H9 (cell line): ENCODE measurements at regions not wholly inside any gene's neighbourhood (a gene's known extent, or its start where the extent isn't known, plus 50 kb on each side); places are given as distances from the start of the nearest gene placed in this dataset.

ENCODE experiments used
- DNase-seq: peaks from one replicate; pipeline ENCODE4 v3.0.0-alpha.2; 2017
- H2AFZ ChIP-seq: one replicate; pipeline ENCODE4 v1.6.1; 2013; ENCODE audit warnings: mild to moderate bottlenecking, low read length, control low read depth, moderate library complexity
- H2AK5ac ChIP-seq: 2 replicates; pipeline ENCODE4 v1.6.1; 2013; ENCODE audit warnings: low read length, control low read depth, mixed read lengths; ENCODE audit not compliant: insufficient read length
- H2BK120ac ChIP-seq: one replicate; pipeline ENCODE4 v1.6.1; 2013; ENCODE audit warnings: low read depth, mild to moderate bottlenecking, low read length, control low read depth, inconsistent platforms; ENCODE audit not compliant: poor library complexity, severe bottlenecking
- H2BK12ac ChIP-seq: 2 replicates; pipeline ENCODE4 v1.6.1; 2013; ENCODE audit warnings: low read length, control low read depth, mixed read lengths, low read depth; ENCODE audit not compliant: insufficient read length
- H2BK15ac ChIP-seq: 2 replicates; pipeline ENCODE4 v1.6.1; 2013; ENCODE audit warnings: low read depth, low read length, control low read depth
- H2BK20ac ChIP-seq: one replicate; pipeline ENCODE4 v1.6.1; 2013; ENCODE audit warnings: low read depth, mild to moderate bottlenecking, low read length, control low read depth, inconsistent platforms; ENCODE audit not compliant: poor library complexity, severe bottlenecking
- H2BK5ac ChIP-seq: 2 replicates; pipeline ENCODE4 v1.6.1; 2013; ENCODE audit warnings: low read length, control low read depth, mixed read lengths; ENCODE audit not compliant: insufficient read length
- H3K14ac ChIP-seq: 2 replicates; pipeline ENCODE4 v1.6.1; 2013; ENCODE audit warnings: low read length, control low read depth; ENCODE audit not compliant: insufficient read depth
- H3K18ac ChIP-seq: 2 replicates; pipeline ENCODE4 v1.6.1; 2013; ENCODE audit warnings: low read depth, mild to moderate bottlenecking, mixed read lengths, low read length, control low read depth; ENCODE audit not compliant: insufficient read length
- H3K23ac ChIP-seq: 2 replicates; pipeline ENCODE4 v1.6.1; 2013; ENCODE audit warnings: low read length, control low read depth, mixed read lengths, low read depth; ENCODE audit not compliant: insufficient read length
- H3K23me2 ChIP-seq: 2 replicates; pipeline ENCODE4 v1.6.1; 2013; ENCODE audit warnings: low read depth, mild to moderate bottlenecking, mixed read lengths, low read length, control low read depth; ENCODE audit not compliant: insufficient read length, poor library complexity, severe bottlenecking
- H3K27ac ChIP-seq: 2 replicates; pipeline ENCODE4 v1.5.1; 2013; ENCODE audit warnings: low read length, control low read depth, mixed read lengths, low read depth; ENCODE audit not compliant: insufficient read length
- H3K27me3 ChIP-seq: 2 replicates; pipeline ENCODE4 v1.6.1; 2013; ENCODE audit warnings: low read length, control low read depth, inconsistent platforms; ENCODE audit not compliant: insufficient read depth
- H3K4ac ChIP-seq: 2 replicates; pipeline ENCODE4 v1.6.1; 2013; ENCODE audit warnings: low read depth, mild to moderate bottlenecking, control low read depth, inconsistent platforms, low read length, moderate library complexity
- H3K4me1 ChIP-seq: 2 replicates; pipeline ENCODE4 v1.6.1; 2013; ENCODE audit warnings: low read length, control low read depth, inconsistent platforms; ENCODE audit not compliant: insufficient read depth
- H3K4me2 ChIP-seq: 2 replicates; pipeline ENCODE4 v1.6.1; 2013; ENCODE audit warnings: low read length, control low read depth, mixed read lengths; ENCODE audit not compliant: insufficient read length, insufficient read depth
- H3K56ac ChIP-seq: 2 replicates; pipeline ENCODE4 v1.6.1; 2013; ENCODE audit warnings: low read depth, mild to moderate bottlenecking, mixed read lengths, low read length, control low read depth; ENCODE audit not compliant: insufficient read length
- H3K79me1 ChIP-seq: 2 replicates; pipeline ENCODE4 v1.6.1; 2013; ENCODE audit warnings: low read depth, mild to moderate bottlenecking, moderate library complexity, low read length, control low read depth, inconsistent platforms; ENCODE audit not compliant: insufficient read depth, poor library complexity, severe bottlenecking
- H3K79me2 ChIP-seq: 2 replicates; pipeline ENCODE4 v1.6.1; 2013; ENCODE audit warnings: low read length, control low read depth, inconsistent platforms; ENCODE audit not compliant: insufficient read depth
- H3K9ac ChIP-seq: 2 replicates; pipeline ENCODE4 v1.6.1; 2013; ENCODE audit warnings: low read length, control low read depth, mixed read lengths; ENCODE audit not compliant: insufficient read length; ENCODE audit errors: extremely low read depth
- H3K9me3 ChIP-seq: one replicate; pipeline ENCODE4 v1.6.1; 2013; ENCODE audit warnings: low read depth, low read length, inconsistent platforms; ENCODE audit not compliant: control insufficient read depth
- H3T11ph ChIP-seq: one replicate; pipeline ENCODE4 v1.6.1; 2013; ENCODE audit warnings: mild to moderate bottlenecking, low read length, control low read depth, inconsistent platforms
- H4K20me1 ChIP-seq: one replicate; pipeline ENCODE4 v1.6.1; 2013; ENCODE audit not compliant: control insufficient read depth, insufficient read length, insufficient read depth
- H4K5ac ChIP-seq: 2 replicates; pipeline ENCODE4 v1.6.1; 2013; ENCODE audit warnings: low read depth, mild to moderate bottlenecking, mixed read lengths, low read length, control low read depth; ENCODE audit not compliant: insufficient read length
- H4K8ac ChIP-seq: replicated peaks from 2 replicates; pipeline ENCODE4 v1.6.1; 2013; ENCODE audit warnings: low read length, control low read depth, mixed read lengths, low read depth; ENCODE audit not compliant: insufficient read length
- H4K91ac ChIP-seq: 2 replicates; pipeline ENCODE4 v1.6.1; 2013; ENCODE audit warnings: low read depth, mild to moderate bottlenecking, moderate library complexity, mixed read lengths, low read length, control low read depth; ENCODE audit not compliant: insufficient read length
- H3K27ac Mint-ChIP-seq, 3 experiments: 2 replicates in 2 of 3; 3 replicates in 1 of 3; pipeline ENCODE4 v1.8.0; 2020 to 2021; ENCODE audit warnings: mixed read lengths in 3 of 3, mild to moderate bottlenecking in 1 of 3, moderate library complexity in 1 of 3
- H3K27me3 Mint-ChIP-seq: 2 replicates; pipeline ENCODE4 v1.8.0; 2021; ENCODE audit warnings: low read depth, mild to moderate bottlenecking, moderate library complexity, mixed read lengths
- H3K36me3 Mint-ChIP-seq, 3 experiments: 2 replicates in 2 of 3; 3 replicates in 1 of 3; pipeline ENCODE4 v1.8.0; 2020 to 2021; ENCODE audit warnings: low read depth in 3 of 3, mixed read lengths in 3 of 3; ENCODE audit not compliant: insufficient read depth in 1 of 3
- H3K4me1 Mint-ChIP-seq, 2 experiments: 2 replicates each; pipeline ENCODE4 v1.8.0; 2020; ENCODE audit warnings: mixed read lengths in 2 of 2
- H3K4me3 Mint-ChIP-seq, 2 experiments: 2 replicates in 1 of 2; 3 replicates in 1 of 2; pipeline ENCODE4 v1.8.0; 2020 to 2021; ENCODE audit warnings: mild to moderate bottlenecking in 2 of 2, mixed read lengths in 2 of 2, moderate library complexity in 1 of 2
- H3K9me3 Mint-ChIP-seq, 2 experiments: 2 replicates in 1 of 2; 3 replicates in 1 of 2; pipeline ENCODE4 v1.8.0; 2020; ENCODE audit warnings: mild to moderate bottlenecking in 2 of 2, mixed read lengths in 2 of 2, moderate library complexity in 1 of 2
- WGBS: extraction: QIAGEN DNeasy Blood & Tissue Kit; methylation state at CpG from one replicate; pipeline ENCODE4 v1.1.7; 2013; ENCODE audit warnings: missing lambda C conversion rate, low lambda C conversion rate, mixed read lengths; ENCODE audit not compliant: insufficient read length; ENCODE audit errors: extremely low coverage; 5-methylcytosine and 5-hydroxymethylcytosine counted together
- TF ChIP-seq, protein P1 (sequence below): fragments of 200-600 bp; sonication (generic); conservative IDR thresholded peaks from 3 replicates; pipeline ENCODE4 v1.8.0; 2021; ENCODE audit warnings: antibody characterized with exemption, mild to moderate bottlenecking

DNA sequence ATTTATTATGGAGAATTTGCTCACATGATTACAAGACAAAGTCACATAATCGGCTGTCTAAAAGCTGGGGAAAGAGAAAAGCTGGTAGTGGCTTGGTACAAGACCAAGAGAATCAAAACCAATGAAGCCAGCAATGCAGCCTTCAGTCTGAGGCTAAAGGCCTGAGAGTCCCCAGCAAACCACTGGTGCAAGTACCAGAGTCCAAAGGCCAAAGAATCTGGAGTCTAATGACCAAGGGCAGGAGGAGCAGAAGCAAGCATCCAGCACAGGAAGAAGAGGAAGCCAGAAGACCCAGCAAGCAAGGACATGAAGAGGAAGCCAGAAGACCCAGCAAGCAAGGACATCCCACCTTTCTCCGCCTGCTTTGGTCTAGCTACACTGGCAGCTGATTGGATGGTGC lies 250.6 kb upstream of the SALL1 start:
- H4K20me1 ChIP-seq = no peaks in the 10 kb centered on the region
- no peak overlapping the region for H3K4ac ChIP-seq
- no CpG with 5 or more reads among the region's 2 CpGs for WGBS
- peaks cover 30 to 36% of the 10 kb centered on the region in 2 experiments for H3K9me3 Mint-ChIP-seq
- no peak overlapping the region for H3K9ac ChIP-seq
- H3K4me1 Mint-ChIP-seq = peaks cover 0 to 3% of the 10 kb centered on the region in 2 experiments; a peak in 2 of 4 replicates
- H3K23ac ChIP-seq = no peak overlapping the region
- H3K18ac ChIP-seq = no peak overlapping the region
- H4K91ac ChIP-seq = no peak overlapping the region
- H2AFZ ChIP-seq = no peak overlapping the region
- H3K27ac Mint-ChIP-seq = no peak overlapping the region
- no peak overlapping the region for H2BK12ac ChIP-seq
- H2BK20ac ChIP-seq = no peak overlapping the region
- no peaks in the 10 kb centered on the region for H3K27me3 ChIP-seq
- H2BK15ac ChIP-seq = no peak overlapping the region
- TF ChIP-seq, protein P1, sequence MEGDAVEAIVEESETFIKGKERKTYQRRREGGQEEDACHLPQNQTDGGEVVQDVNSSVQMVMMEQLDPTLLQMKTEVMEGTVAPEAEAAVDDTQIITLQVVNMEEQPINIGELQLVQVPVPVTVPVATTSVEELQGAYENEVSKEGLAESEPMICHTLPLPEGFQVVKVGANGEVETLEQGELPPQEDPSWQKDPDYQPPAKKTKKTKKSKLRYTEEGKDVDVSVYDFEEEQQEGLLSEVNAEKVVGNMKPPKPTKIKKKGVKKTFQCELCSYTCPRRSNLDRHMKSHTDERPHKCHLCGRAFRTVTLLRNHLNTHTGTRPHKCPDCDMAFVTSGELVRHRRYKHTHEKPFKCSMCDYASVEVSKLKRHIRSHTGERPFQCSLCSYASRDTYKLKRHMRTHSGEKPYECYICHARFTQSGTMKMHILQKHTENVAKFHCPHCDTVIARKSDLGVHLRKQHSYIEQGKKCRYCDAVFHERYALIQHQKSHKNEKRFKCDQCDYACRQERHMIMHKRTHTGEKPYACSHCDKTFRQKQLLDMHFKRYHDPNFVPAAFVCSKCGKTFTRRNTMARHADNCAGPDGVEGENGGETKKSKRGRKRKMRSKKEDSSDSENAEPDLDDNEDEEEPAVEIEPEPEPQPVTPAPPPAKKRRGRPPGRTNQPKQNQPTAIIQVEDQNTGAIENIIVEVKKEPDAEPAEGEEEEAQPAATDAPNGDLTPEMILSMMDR = no peak
- no peak overlapping the region for H2BK120ac ChIP-seq
- H3T11ph ChIP-seq = no peak overlapping the region
- H3K27ac ChIP-seq = no peak overlapping the region
- no peak overlapping the region for H3K4me2 ChIP-seq
- peaks cover 8% of the 10 kb centered on the region for H3K9me3 ChIP-seq
- no peak overlapping the region for H2BK5ac ChIP-seq
- no peak overlapping the region for H4K8ac ChIP-seq
- no peak overlapping the region for H2AK5ac ChIP-seq
- no peaks in the 10 kb centered on the region for H3K79me2 ChIP-seq
- peaks cover 17 to 38% (median 21%) of the 10 kb centered on the region in 3 experiments for H3K36me3 Mint-ChIP-seq
- no peak overlapping the region for H3K4me3 Mint-ChIP-seq
- no peak for DNase-seq
- no peak overlapping the region for H3K56ac ChIP-seq
- no peak overlapping the region for H3K14ac ChIP-seq
- no peaks in the 10 kb centered on the region for H3K79me1 ChIP-seq
- no peaks in the 10 kb centered on the region for H3K23me2 ChIP-seq
- no peak overlapping the region for H4K5ac ChIP-seq
- peaks cover 3% of the 10 kb centered on the region for H3K27me3 Mint-ChIP-seq
- H3K4me1 ChIP-seq = no peaks in the 10 kb centered on the region
